ENCODE measurements at regions not wholly inside any gene's neighbourhood (a gene's known extent, or its start where the extent isn't known, plus 50 kb on each side); places are given as distances from the start of the nearest gene placed in this dataset.
A peak's percentile ranks its signal among the peaks of the same experiment; 100 is the strongest.

GRCh38 chr1:216851073-216851472 is 127.8 kb upstream of the ESRRG start:
- Histone ChIP-seq H3K9me3 (ENCODE audit: control insufficient read depth, low read depth, low read length) (no peaks in the 10 kb centered on the region), H3K27ac (ENCODE audit: low read length) (no peak overlapping the region), H3K27me3 (ENCODE audit: control insufficient read depth, insufficient read depth, low read length) (no peaks in the 10 kb centered on the region), H3K4me3 (ENCODE audit: low read length) (no peak overlapping the region), H3K36me3 (ENCODE audit: control insufficient read depth, insufficient read depth, low read length) (no peaks in the 10 kb centered on the region), H3K4me1 (ENCODE audit: control insufficient read depth, insufficient read depth, low read length) (no peaks in the 10 kb centered on the region)
- no peak for DNase-seq
- WGBS (ENCODE audit: insufficient coverage, low lambda C conversion rate), result 100% methylated on average over 1 of the region's 2 CpGs

GRCh38 chr1:216849146-216849545 is 125.9 kb upstream of the ESRRG start:
- H3K4me1 ChIP-seq (ENCODE audit: control insufficient read depth, insufficient read depth, low read length), result no peaks in the 10 kb centered on the region
- H3K9me3 ChIP-seq (ENCODE audit: control insufficient read depth, low read depth, low read length), result no peaks in the 10 kb centered on the region
- H3K4me3 ChIP-seq (ENCODE audit: low read length), result no peak overlapping the region
- no peaks in the 10 kb centered on the region for H3K36me3 ChIP-seq (ENCODE audit: control insufficient read depth, insufficient read depth, low read length)
- no peaks in the 10 kb centered on the region for H3K27me3 ChIP-seq (ENCODE audit: control insufficient read depth, insufficient read depth, low read length)
- DNase-seq, result peak; percentile 12 to 52
- WGBS (ENCODE audit: insufficient coverage, low lambda C conversion rate), result 20% methylated on average over 1 of the region's 4 CpGs
- H3K27ac ChIP-seq (ENCODE audit: low read length), result no peak overlapping the region

- H3K27me3 ChIP-seq (ENCODE audit: control insufficient read depth, insufficient read depth, low read length), result no peaks in the 10 kb centered on the region
- WGBS (ENCODE audit: insufficient coverage, low lambda C conversion rate), result 87% methylated on average over 3 of the region's 6 CpGs
- no peak for DNase-seq
- no peaks in the 10 kb centered on the region for H3K9me3 ChIP-seq (ENCODE audit: control insufficient read depth, low read depth, low read length)
- H3K4me1 ChIP-seq (ENCODE audit: control insufficient read depth, insufficient read depth, low read length), result no peaks in the 10 kb centered on the region
- no peak overlapping the region for H3K27ac ChIP-seq (ENCODE audit: low read length)
- no peaks in the 10 kb centered on the region for H3K36me3 ChIP-seq (ENCODE audit: control insufficient read depth, insufficient read depth, low read length)
- no peak overlapping the region for H3K4me3 ChIP-seq (ENCODE audit: low read length)
Observed at GRCh38 chr1:216847397-216848036, 124.3 kb upstream of the ESRRG start.

GRCh38 chr1:216846339-216846738 is 123.1 kb upstream of the ESRRG start:
- no peak overlapping the region for H3K27ac ChIP-seq (ENCODE audit: low read length)
- no peak for DNase-seq
- no peaks in the 10 kb centered on the region for H3K36me3 ChIP-seq (ENCODE audit: control insufficient read depth, insufficient read depth, low read length)
- no peaks in the 10 kb centered on the region for H3K27me3 ChIP-seq (ENCODE audit: control insufficient read depth, insufficient read depth, low read length)
- no peaks in the 10 kb centered on the region for H3K4me1 ChIP-seq (ENCODE audit: control insufficient read depth, insufficient read depth, low read length)
- H3K4me3 ChIP-seq (ENCODE audit: low read length), result no peak overlapping the region
- no peaks in the 10 kb centered on the region for H3K9me3 ChIP-seq (ENCODE audit: control insufficient read depth, low read depth, low read length)
- 80% methylated on average over 1 of the region's 4 CpGs for WGBS (ENCODE audit: insufficient coverage, low lambda C conversion rate)

GRCh38 chr1:216843409-216843808 is 120.2 kb upstream of the ESRRG start:
- WGBS (ENCODE audit: insufficient coverage, low lambda C conversion rate), result 100% methylated on average over 1 of the region's 5 CpGs

GRCh38 chr1:216841165-216841564 is 117.9 kb upstream of the ESRRG start:
- H3K36me3 ChIP-seq (ENCODE audit: control insufficient read depth, insufficient read depth, low read length), result no peaks in the 10 kb centered on the region
- H3K9me3 ChIP-seq (ENCODE audit: control insufficient read depth, low read depth, low read length), result no peaks in the 10 kb centered on the region
- no peaks in the 10 kb centered on the region for H3K4me1 ChIP-seq (ENCODE audit: control insufficient read depth, insufficient read depth, low read length)
- DNase-seq, result no peak
- H3K4me3 ChIP-seq (ENCODE audit: low read length), result no peak overlapping the region
- no CpG with 5 or more reads among the region's 3 CpGs for WGBS (ENCODE audit: insufficient coverage, low lambda C conversion rate)
- no peak overlapping the region for H3K27ac ChIP-seq (ENCODE audit: low read length)
- H3K27me3 ChIP-seq (ENCODE audit: control insufficient read depth, insufficient read depth, low read length), result no peaks in the 10 kb centered on the region

More at GRCh38 chr1:216843409-216843808, 120.2 kb upstream of the ESRRG start:
- Histone ChIP-seq H3K27me3 (ENCODE audit: control insufficient read depth, insufficient read depth, low read length) (no peaks in the 10 kb centered on the region), H3K9me3 (ENCODE audit: control insufficient read depth, low read depth, low read length) (no peaks in the 10 kb centered on the region), H3K36me3 (ENCODE audit: control insufficient read depth, insufficient read depth, low read length) (no peaks in the 10 kb centered on the region), H3K27ac (ENCODE audit: low read length) (no peak overlapping the region), H3K4me3 (ENCODE audit: low read length) (no peak overlapping the region), H3K4me1 (ENCODE audit: control insufficient read depth, insufficient read depth, low read length) (no peaks in the 10 kb centered on the region)
- DNase-seq, result no peak

GRCh38 chr1:216836316-216836715 is 113.1 kb upstream of the ESRRG start:
- no peaks in the 10 kb centered on the region for H3K36me3 ChIP-seq (ENCODE audit: control insufficient read depth, insufficient read depth, low read length)
- no peak overlapping the region for H3K4me3 ChIP-seq (ENCODE audit: low read length)
- no peak overlapping the region for H3K27ac ChIP-seq (ENCODE audit: low read length)
- no peaks in the 10 kb centered on the region for H3K9me3 ChIP-seq (ENCODE audit: control insufficient read depth, low read depth, low read length)
- 71% methylated on average over 1 of the region's 3 CpGs for WGBS (ENCODE audit: insufficient coverage, low lambda C conversion rate)
- H3K4me1 ChIP-seq (ENCODE audit: control insufficient read depth, insufficient read depth, low read length), result peaks cover 3% of the 10 kb centered on the region
- H3K27me3 ChIP-seq (ENCODE audit: control insufficient read depth, insufficient read depth, low read length), result no peaks in the 10 kb centered on the region
- DNase-seq, result no peak

- WGBS (ENCODE audit: insufficient coverage, low lambda C conversion rate), result 100% methylated on average over 1 of the region's 4 CpGs
Observed at GRCh38 chr1:216833509-216833908, 110.3 kb upstream of the ESRRG start.

GRCh38 chr1:216832192-216832591 is 109.0 kb upstream of the ESRRG start:
- no peak overlapping the region for H3K27ac ChIP-seq (ENCODE audit: low read length)
- H3K27me3 ChIP-seq (ENCODE audit: control insufficient read depth, insufficient read depth, low read length), result no peaks in the 10 kb centered on the region
- WGBS (ENCODE audit: insufficient coverage, low lambda C conversion rate), result no CpG with 5 or more reads among the region's 3 CpGs
- no peak overlapping the region for H3K4me3 ChIP-seq (ENCODE audit: low read length)
- H3K9me3 ChIP-seq (ENCODE audit: control insufficient read depth, low read depth, low read length), result no peaks in the 10 kb centered on the region
- peaks cover 3% of the 10 kb centered on the region for H3K4me1 ChIP-seq (ENCODE audit: control insufficient read depth, insufficient read depth, low read length)
- no peaks in the 10 kb centered on the region for H3K36me3 ChIP-seq (ENCODE audit: control insufficient read depth, insufficient read depth, low read length)
- peak in 1 of 2 donors; percentile 28 for DNase-seq

More at GRCh38 chr1:216833509-216833908, 110.3 kb upstream of the ESRRG start:
- Histone ChIP-seq H3K27ac (ENCODE audit: low read length) (no peak overlapping the region), H3K4me3 (ENCODE audit: low read length) (no peak overlapping the region), H3K9me3 (ENCODE audit: control insufficient read depth, low read depth, low read length) (no peaks in the 10 kb centered on the region), H3K4me1 (ENCODE audit: control insufficient read depth, insufficient read depth, low read length) (peaks cover 3% of the 10 kb centered on the region), H3K27me3 (ENCODE audit: control insufficient read depth, insufficient read depth, low read length) (no peaks in the 10 kb centered on the region), H3K36me3 (ENCODE audit: control insufficient read depth, insufficient read depth, low read length) (no peaks in the 10 kb centered on the region)
- no peak for DNase-seq

GRCh38 chr1:216830424-216831210 is 107.4 kb upstream of the ESRRG start:
- WGBS (ENCODE audit: insufficient coverage, low lambda C conversion rate), result 44% methylated on average over 3 of the region's 10 CpGs
- Histone ChIP-seq H3K4me3 (ENCODE audit: low read length) (no peak overlapping the region), H3K9me3 (ENCODE audit: control insufficient read depth, low read depth, low read length) (no peaks in the 10 kb centered on the region), H3K27ac (ENCODE audit: low read length) (no peak overlapping the region), H3K36me3 (ENCODE audit: control insufficient read depth, insufficient read depth, low read length) (no peaks in the 10 kb centered on the region), H3K27me3 (ENCODE audit: control insufficient read depth, insufficient read depth, low read length) (no peaks in the 10 kb centered on the region), H3K4me1 (ENCODE audit: control insufficient read depth, insufficient read depth, low read length) (peaks cover 7% of the 10 kb centered on the region)
- peak; percentile 7 to 28 for DNase-seq
